ENCODE measurements at regions not wholly inside any gene's neighbourhood (a gene's known extent, or its start where the extent isn't known, plus 50 kb on each side); places are given as distances from the start of the nearest gene placed in this dataset.

- DNase-seq (ENCODE audit: low spot score): no peak
- Histone ChIP-seq H3K27me3 (replicated peaks; ENCODE audit: insufficient read depth) (no peaks in the 10 kb centered on the region), H3K4me1 (replicated peaks) (no peaks in the 10 kb centered on the region), H3K4me3 (no peak overlapping the region), H3K36me3 (no peaks in the 10 kb centered on the region), H3K27ac (no peak overlapping the region), H3K9me3 (no peaks in the 10 kb centered on the region)
- 71% methylated on average over 10 of the region's 10 CpGs for WGBS
- TF ChIP-seq CTCF (IDR thresholded peaks at IDR 0.05) (no peak), POLR2AphosphoS5 (IDR thresholded peaks at IDR 0.05) (no peak), POLR2A (IDR thresholded peaks at IDR 0.05) (no peak)
- intact Hi-C loops (cut with DNase I): no loop called here
These were observed 985.6 kb upstream of the GHITM start for GRCh38 chr10:83153714-83154113.

GRCh38 chr10:83164156-83164555, 975.2 kb upstream of the GHITM start:
- intact Hi-C loops (cut with DNase I): no loop called here
- Histone ChIP-seq H3K27ac (no peak overlapping the region), H3K4me1 (replicated peaks) (no peaks in the 10 kb centered on the region), H3K4me3 (no peak overlapping the region), H3K9me3 (no peaks in the 10 kb centered on the region), H3K36me3 (no peaks in the 10 kb centered on the region), H3K27me3 (replicated peaks; ENCODE audit: insufficient read depth) (no peaks in the 10 kb centered on the region)
- no peak for DNase-seq (ENCODE audit: low spot score)
- WGBS: 52% methylated on average over 3 of the region's 3 CpGs
- no peak for TF ChIP-seq POLR2A (IDR thresholded peaks at IDR 0.05)
- no peak for TF ChIP-seq POLR2AphosphoS5 (IDR thresholded peaks at IDR 0.05)
- no peak for TF ChIP-seq CTCF (IDR thresholded peaks at IDR 0.05)

- H3K4me1 ChIP-seq (replicated peaks): no peaks in the 10 kb centered on the region
- WGBS: 16% methylated on average over 3 of the region's 3 CpGs
- no peak for DNase-seq (ENCODE audit: low spot score)
- TF ChIP-seq POLR2A (IDR thresholded peaks at IDR 0.05): no peak
- TF ChIP-seq POLR2AphosphoS5 (IDR thresholded peaks at IDR 0.05): no peak
- TF ChIP-seq CTCF (IDR thresholded peaks at IDR 0.05): no peak
- no peak overlapping the region for H3K4me3 ChIP-seq
- H3K9me3 ChIP-seq: no peaks in the 10 kb centered on the region
- no peaks in the 10 kb centered on the region for H3K27me3 ChIP-seq (replicated peaks; ENCODE audit: insufficient read depth)
- no peak overlapping the region for H3K27ac ChIP-seq
- H3K36me3 ChIP-seq: no peaks in the 10 kb centered on the region
- intact Hi-C loops (cut with DNase I): no loop called here
These were observed 974.0 kb upstream of the GHITM start for GRCh38 chr10:83165265-83165664.

GRCh38 chr10:83166344-83166743, 973.0 kb upstream of the GHITM start:
- H3K4me1 ChIP-seq (replicated peaks): no peaks in the 10 kb centered on the region
- 29% methylated on average over 5 of the region's 5 CpGs for WGBS
- no peak overlapping the region for H3K27ac ChIP-seq
- no peak for DNase-seq (ENCODE audit: low spot score)
- no peak for TF ChIP-seq POLR2AphosphoS5 (IDR thresholded peaks at IDR 0.05)
- TF ChIP-seq CTCF (IDR thresholded peaks at IDR 0.05): no peak
- TF ChIP-seq POLR2A (IDR thresholded peaks at IDR 0.05): no peak
- intact Hi-C loops (cut with DNase I): no loop called here
- H3K36me3 ChIP-seq: no peaks in the 10 kb centered on the region
- no peaks in the 10 kb centered on the region for H3K9me3 ChIP-seq
- no peak overlapping the region for H3K4me3 ChIP-seq
- no peaks in the 10 kb centered on the region for H3K27me3 ChIP-seq (replicated peaks; ENCODE audit: insufficient read depth)

- no peaks in the 10 kb centered on the region for H3K27me3 ChIP-seq (replicated peaks; ENCODE audit: insufficient read depth)
- H3K36me3 ChIP-seq: no peaks in the 10 kb centered on the region
- no peak overlapping the region for H3K27ac ChIP-seq
- H3K4me1 ChIP-seq (replicated peaks): no peaks in the 10 kb centered on the region
- intact Hi-C loops (cut with DNase I): no loop called here
- TF ChIP-seq POLR2A (IDR thresholded peaks at IDR 0.05) (no peak), CTCF (IDR thresholded peaks at IDR 0.05) (no peak), POLR2AphosphoS5 (IDR thresholded peaks at IDR 0.05) (no peak)
- H3K4me3 ChIP-seq: no peak overlapping the region
- no peak for DNase-seq (ENCODE audit: low spot score)
- WGBS: 73% methylated on average over 4 of the region's 4 CpGs
- H3K9me3 ChIP-seq: no peaks in the 10 kb centered on the region
These were observed 972.2 kb upstream of the GHITM start for GRCh38 chr10:83167081-83167480.

Measured in prostate gland (tissue), 2 donors.